WTC11 (cell line): ENCODE measurements at regions not wholly inside any gene's neighbourhood (a gene's known extent, or its start where the extent isn't known, plus 50 kb on each side); places are given as distances from the start of the nearest gene placed in this dataset.

Source experiments
- ATAC-seq: fragments of 200-7000 bp; cut with Tn5 transposase; 2 replicates; pipeline ENCODE4 v1.10.0; 2021; ENCODE audit warnings: mild to moderate bottlenecking, moderate library complexity
- CTCF ChIA-PET: fragments of 300-600 bp; sonication (Branson Sonifier 250); formaldehyde crosslinking; loops from one replicate; lab custom pipeline; 2021; ENCODE audit warnings: antibody characterized with exemption; lab: Charles Lee
- POLR2A ChIA-PET: fragments of 350-600 bp; sonication (Branson Sonifier 250); formaldehyde crosslinking; loops from one replicate; lab custom pipeline; 2021; ENCODE audit warnings: antibody characterized with exemption; lab: Charles Lee
- DNase-seq: peaks from one replicate; pipeline ENCODE4 v3.0.0; 2021; ENCODE audit warnings: low spot score
- H3K27ac Mint-ChIP-seq: 2 replicates; pipeline ENCODE4 v1.8.0; 2021; ENCODE audit warnings: mixed read lengths
- H3K27me3 Mint-ChIP-seq: 2 replicates; pipeline ENCODE4 v1.8.0; 2021; ENCODE audit warnings: low read depth, mild to moderate bottlenecking, moderate library complexity, mixed read lengths
- H3K36me3 Mint-ChIP-seq: 2 replicates; pipeline ENCODE4 v1.8.0; 2021; ENCODE audit warnings: mixed read lengths
- H3K4me1 Mint-ChIP-seq: 2 replicates; pipeline ENCODE4 v1.8.0; 2022; ENCODE audit warnings: mixed read lengths
- H3K4me3 Mint-ChIP-seq: 2 replicates; pipeline ENCODE4 v1.8.0; 2021; ENCODE audit warnings: mild to moderate bottlenecking, moderate library complexity, mixed read lengths
- H3K9me3 Mint-ChIP-seq: 2 replicates; pipeline ENCODE4 v1.8.0; 2021; ENCODE audit warnings: mixed read lengths
- AR ChIP-seq: fragments of 250-450 bp; sonication (Bioruptor Pico); IDR thresholded peaks from 2 replicates; pipeline ENCODE4 v1.9.0; 2021; ENCODE audit warnings: mild to moderate bottlenecking
- ATF1 ChIP-seq: sonication (generic); formaldehyde crosslinking; IDR thresholded peaks from 2 replicates; pipeline ENCODE4 v1.8.1; 2023; ENCODE audit warnings: mild to moderate bottlenecking, moderate library complexity, missing genetic modification reagents
- E2F1 ChIP-seq: sonication (generic); formaldehyde crosslinking; IDR thresholded peaks from 2 replicates; pipeline ENCODE4 v1.8.0; 2022; ENCODE audit warnings: mild to moderate bottlenecking, missing genetic modification reagents
- IRF2 ChIP-seq: sonication (generic); formaldehyde crosslinking; IDR thresholded peaks from 2 replicates; pipeline ENCODE4 v1.8.0; 2022; ENCODE audit warnings: low read depth, missing genetic modification reagents, borderline replicate concordance
- MXD4 ChIP-seq: fragments of 250-450 bp; sonication (Bioruptor Pico); IDR thresholded peaks from 2 replicates; pipeline ENCODE4 v1.8.0; 2021; ENCODE audit warnings: mild to moderate bottlenecking, moderate library complexity, borderline replicate concordance
- NFE2L1 ChIP-seq: sonication (generic); formaldehyde crosslinking; IDR thresholded peaks from 2 replicates; pipeline ENCODE4 v1.8.1; 2023; ENCODE audit warnings: missing genetic modification reagents
- RELA ChIP-seq: sonication (generic); formaldehyde crosslinking; IDR thresholded peaks from 2 replicates; pipeline ENCODE4 v1.8.1; 2022; ENCODE audit warnings: missing genetic modification reagents, mild to moderate bottlenecking, borderline replicate concordance
- ZBTB43 ChIP-seq: sonication (generic); formaldehyde crosslinking; IDR thresholded peaks from 2 replicates; pipeline ENCODE4 v1.8.1; 2023; ENCODE audit warnings: mild to moderate bottlenecking, missing genetic modification reagents
- ZNF281 ChIP-seq: sonication (generic); formaldehyde crosslinking; IDR thresholded peaks from 2 replicates; pipeline ENCODE4 v1.8.0; 2023; ENCODE audit warnings: mild to moderate bottlenecking, missing genetic modification reagents
- ZNF396 ChIP-seq: fragments of 250-450 bp; sonication (Bioruptor Pico); IDR thresholded peaks from 2 replicates; pipeline ENCODE4 v1.8.0; 2021; ENCODE audit warnings: mild to moderate bottlenecking, moderate library complexity, borderline replicate concordance
- ZNF512 ChIP-seq: sonication (generic); formaldehyde crosslinking; IDR thresholded peaks from 2 replicates; pipeline ENCODE4 v1.8.1; 2022; ENCODE audit warnings: missing genetic modification reagents, borderline replicate concordance
- ZNF532 ChIP-seq: fragments of 250-450 bp; sonication (Bioruptor Pico); IDR thresholded peaks from 2 replicates; pipeline ENCODE4 v1.9.0; 2021; ENCODE audit warnings: mild to moderate bottlenecking, borderline replicate concordance

GRCh38 chr14:57928732-57929131 is 62.8 kb upstream of the SLC35F4 start (continued):
- TF ChIP-seq ZNF532: no peak

GRCh38 chr14:57921377-57921776 is 55.5 kb upstream of the SLC35F4 start:
- Mint-ChIP-seq H3K4me3 (no peak overlapping the region), H3K27me3 (peaks cover 2% of the 10 kb centered on the region; the same call in 1 of the 2 replicates), H3K36me3 (peaks cover 13% of the 10 kb centered on the region), H3K9me3 (peaks cover 26% of the 10 kb centered on the region), H3K4me1 (no peaks in the 10 kb centered on the region), H3K27ac (no peak overlapping the region)
- no peak for TF ChIP-seq RELA (CRISPR knock-in tag)
- no peak for TF ChIP-seq ATF1 (CRISPR knock-in tag)
- no peak for TF ChIP-seq AR (CRISPR knock-in tag)
- TF ChIP-seq ZNF396 (CRISPR knock-in tag): no peak
- no peak for DNase-seq
- CTCF ChIA-PET: no interaction called here
- POLR2A ChIA-PET: no interaction called here
- ATAC-seq: no peak

- DNase-seq: no peak
- CTCF ChIA-PET: no interaction called here
- H3K4me3 Mint-ChIP-seq: no peak overlapping the region
- no peak overlapping the region for H3K27ac Mint-ChIP-seq
- peaks cover 6% of the 10 kb centered on the region for H3K36me3 Mint-ChIP-seq
- H3K9me3 Mint-ChIP-seq: peaks cover 13% of the 10 kb centered on the region
- ATAC-seq: no peak
- POLR2A ChIA-PET: no interaction called here
- H3K27me3 Mint-ChIP-seq: no peaks in the 10 kb centered on the region
- no peaks in the 10 kb centered on the region for H3K4me1 Mint-ChIP-seq
- no peak for TF ChIP-seq ZBTB43 (CRISPR knock-in tag)
- TF ChIP-seq MXD4 (CRISPR knock-in tag): no peak
- no peak for TF ChIP-seq NFE2L1 (CRISPR knock-in tag)
- TF ChIP-seq ZNF281 (CRISPR knock-in tag): no peak
- TF ChIP-seq RELA (CRISPR knock-in tag): no peak
- no peak for TF ChIP-seq IRF2
- no peak for TF ChIP-seq AR (CRISPR knock-in tag)
- TF ChIP-seq E2F1 (CRISPR knock-in tag): no peak
- no peak for TF ChIP-seq ZNF512 (CRISPR knock-in tag)
Measured at GRCh38 chr14:57918791-57919190, 52.9 kb upstream of the SLC35F4 start.
